Central memory CD8-positive, alpha-beta T cell (primary cell): ENCODE measurements at regions not wholly inside any gene's neighbourhood (a gene's known extent, or its start where the extent isn't known, plus 50 kb on each side); places are given as distances from the start of the nearest gene placed in this dataset.

ENCODE experiments used
- ATAC-seq: fragments of 150-1000 bp; cut with Tn5 transposase; replicated peaks from 2 replicates; pipeline ENCODE4 v1.10.0; 2022; ENCODE audit warnings: mild to moderate bottlenecking, moderate FRiP score, moderate number of reproducible peaks; ENCODE audit not compliant: poor library complexity, severe bottlenecking; ENCODE audit errors: extremely low read depth
- DNase-seq, 2 donors: peaks; one replicate each; pipeline ENCODE4 v3.0.0; 2021; ENCODE audit warnings: low spot score in 2 of 2
- H3K27ac Mint-ChIP-seq: one replicate; pipeline ENCODE4 v1.8.0; 2022; ENCODE audit warnings: low read depth, mild to moderate bottlenecking, moderate library complexity, mixed read lengths
- H3K27me3 Mint-ChIP-seq: one replicate; pipeline ENCODE4 v1.8.0; 2022; ENCODE audit warnings: mixed read lengths
- H3K36me3 Mint-ChIP-seq: one replicate; pipeline ENCODE4 v1.8.0; 2022; ENCODE audit warnings: mild to moderate bottlenecking, moderate library complexity, mixed read lengths; ENCODE audit not compliant: insufficient read depth
- H3K4me1 Mint-ChIP-seq: one replicate; pipeline ENCODE4 v1.8.0; 2022; ENCODE audit warnings: mixed read lengths
- H3K4me3 Mint-ChIP-seq: one replicate; pipeline ENCODE4 v1.8.0; 2022; ENCODE audit warnings: mild to moderate bottlenecking, moderate library complexity, mixed read lengths
- H3K9me3 Mint-ChIP-seq: one replicate; pipeline ENCODE4 v1.8.0; 2022; ENCODE audit warnings: mixed read lengths

GRCh38 chr7:46518713-46519112, 597.6 kb upstream of the IGFBP3 start:
- H3K4me1 Mint-ChIP-seq = no peaks in the 10 kb centered on the region
- peaks cover 7% of the 10 kb centered on the region for H3K9me3 Mint-ChIP-seq
- H3K27ac Mint-ChIP-seq = no peak overlapping the region
- no peak for DNase-seq
- H3K4me3 Mint-ChIP-seq = no peak overlapping the region
- H3K27me3 Mint-ChIP-seq = no peaks in the 10 kb centered on the region
- no peak for ATAC-seq
- H3K36me3 Mint-ChIP-seq = peaks cover 2% of the 10 kb centered on the region

GRCh38 chr7:46515844-46516590, 594.9 kb upstream of the IGFBP3 start:
- Mint-ChIP-seq H3K36me3 (peaks cover 2% of the 10 kb centered on the region), H3K4me3 (no peak overlapping the region), H3K4me1 (no peaks in the 10 kb centered on the region), H3K27me3 (no peaks in the 10 kb centered on the region), H3K27ac (no peak overlapping the region), H3K9me3 (peaks cover 12% of the 10 kb centered on the region)
- ATAC-seq (no peak), DNase-seq (no peak)

GRCh38 chr7:46513447-46513848, 592.4 kb upstream of the IGFBP3 start:
- Mint-ChIP-seq H3K4me3 (no peak overlapping the region), H3K4me1 (no peaks in the 10 kb centered on the region), H3K36me3 (no peaks in the 10 kb centered on the region), H3K27ac (no peak overlapping the region), H3K9me3 (peaks cover 12% of the 10 kb centered on the region), H3K27me3 (no peaks in the 10 kb centered on the region)
- DNase-seq (no peak), ATAC-seq (no peak)

- Mint-ChIP-seq H3K27ac (no peak overlapping the region), H3K36me3 (no peaks in the 10 kb centered on the region), H3K9me3 (peaks cover 12% of the 10 kb centered on the region), H3K4me1 (no peaks in the 10 kb centered on the region), H3K27me3 (no peaks in the 10 kb centered on the region), H3K4me3 (no peak overlapping the region)
- DNase-seq (no peak), ATAC-seq (no peak)
Measured at GRCh38 chr7:46512891-46513413, 591.9 kb upstream of the IGFBP3 start.

GRCh38 chr7:46511442-46512215, 590.6 kb upstream of the IGFBP3 start:
- DNase-seq = no peak
- no peak for ATAC-seq
- Mint-ChIP-seq H3K4me3 (no peak overlapping the region), H3K27me3 (no peaks in the 10 kb centered on the region), H3K36me3 (no peaks in the 10 kb centered on the region), H3K4me1 (no peaks in the 10 kb centered on the region), H3K27ac (no peak overlapping the region), H3K9me3 (peaks cover 12% of the 10 kb centered on the region)

- Mint-ChIP-seq H3K27ac (no peak overlapping the region), H3K4me3 (no peak overlapping the region), H3K4me1 (no peaks in the 10 kb centered on the region), H3K36me3 (no peaks in the 10 kb centered on the region), H3K9me3 (peaks cover 17% of the 10 kb centered on the region), H3K27me3 (no peaks in the 10 kb centered on the region)
- ATAC-seq = no peak
- DNase-seq = no peak
Measured at GRCh38 chr7:46508583-46508982, 587.5 kb upstream of the IGFBP3 start.

- Mint-ChIP-seq H3K4me3 (no peak overlapping the region), H3K27me3 (no peaks in the 10 kb centered on the region), H3K27ac (no peak overlapping the region), H3K4me1 (no peaks in the 10 kb centered on the region), H3K36me3 (no peaks in the 10 kb centered on the region), H3K9me3 (peaks cover 10% of the 10 kb centered on the region)
- ATAC-seq = no peak
- DNase-seq = no peak
Measured at GRCh38 chr7:46507560-46507959, 586.5 kb upstream of the IGFBP3 start.

GRCh38 chr7:46494441-46494840, 573.4 kb upstream of the IGFBP3 start:
- no peak overlapping the region for H3K4me3 Mint-ChIP-seq
- peaks cover 25% of the 10 kb centered on the region for H3K9me3 Mint-ChIP-seq
- H3K27ac Mint-ChIP-seq = no peak overlapping the region
- no peaks in the 10 kb centered on the region for H3K27me3 Mint-ChIP-seq
- no peak for DNase-seq
- no peaks in the 10 kb centered on the region for H3K4me1 Mint-ChIP-seq
- no peaks in the 10 kb centered on the region for H3K36me3 Mint-ChIP-seq
- no peak for ATAC-seq

GRCh38 chr7:46494028-46494427, 573.0 kb upstream of the IGFBP3 start:
- no peak for ATAC-seq
- Mint-ChIP-seq H3K4me1 (no peaks in the 10 kb centered on the region), H3K9me3 (peaks cover 25% of the 10 kb centered on the region), H3K4me3 (no peak overlapping the region), H3K27me3 (no peaks in the 10 kb centered on the region), H3K27ac (no peak overlapping the region), H3K36me3 (no peaks in the 10 kb centered on the region)
- no peak for DNase-seq

GRCh38 chr7:46493196-46493595, 572.1 kb upstream of the IGFBP3 start:
- H3K27me3 Mint-ChIP-seq = no peaks in the 10 kb centered on the region
- H3K4me3 Mint-ChIP-seq = no peak overlapping the region
- no peaks in the 10 kb centered on the region for H3K4me1 Mint-ChIP-seq
- no peak for ATAC-seq
- no peaks in the 10 kb centered on the region for H3K36me3 Mint-ChIP-seq
- no peak overlapping the region for H3K27ac Mint-ChIP-seq
- no peak for DNase-seq
- peaks cover 18% of the 10 kb centered on the region for H3K9me3 Mint-ChIP-seq

- Mint-ChIP-seq H3K27me3 (no peaks in the 10 kb centered on the region), H3K36me3 (no peaks in the 10 kb centered on the region), H3K4me3 (no peak overlapping the region), H3K9me3 (peaks cover 15% of the 10 kb centered on the region), H3K27ac (no peak overlapping the region), H3K4me1 (no peaks in the 10 kb centered on the region)
- DNase-seq (no peak), ATAC-seq (no peak)
Measured at GRCh38 chr7:46492466-46492865, 571.4 kb upstream of the IGFBP3 start.

- ATAC-seq = no peak
- Mint-ChIP-seq H3K27me3 (no peaks in the 10 kb centered on the region), H3K36me3 (no peaks in the 10 kb centered on the region)
Measured at GRCh38 chr7:46490406-46490805, 569.3 kb upstream of the IGFBP3 start.

GRCh38 chr7:46489106-46489505, 568.0 kb upstream of the IGFBP3 start:
- no peak for ATAC-seq
- no peak overlapping the region for H3K27ac Mint-ChIP-seq

More at GRCh38 chr7:46490406-46490805, 569.3 kb upstream of the IGFBP3 start:
- H3K27ac Mint-ChIP-seq = no peak overlapping the region
- H3K9me3 Mint-ChIP-seq = peaks cover 12% of the 10 kb centered on the region
- no peaks in the 10 kb centered on the region for H3K4me1 Mint-ChIP-seq
- no peak overlapping the region for H3K4me3 Mint-ChIP-seq
- DNase-seq = no peak

More at GRCh38 chr7:46489106-46489505, 568.0 kb upstream of the IGFBP3 start:
- no peak for DNase-seq
- Mint-ChIP-seq H3K27me3 (no peaks in the 10 kb centered on the region), H3K36me3 (no peaks in the 10 kb centered on the region), H3K4me1 (no peaks in the 10 kb centered on the region), H3K4me3 (no peak overlapping the region), H3K9me3 (peaks cover 14% of the 10 kb centered on the region)
